DOHH2 (cell line): ENCODE measurements at regions not wholly inside any gene's neighbourhood (a gene's known extent, or its start where the extent isn't known, plus 50 kb on each side); places are given as distances from the start of the nearest gene placed in this dataset.

Experiments
- CTCF ChIP-seq: fragments of 200-600 bp; sonication (generic); IDR thresholded peaks from one replicate; pipeline ENCODE4 v1.5.1; 2014; ENCODE audit warnings: antibody characterized with exemption, mild to moderate bottlenecking, low read depth, low read length; ENCODE audit not compliant: poor library complexity, severe bottlenecking
- EZH2phosphoT487 ChIP-seq: fragments of 200-600 bp; sonication (generic); IDR thresholded peaks from 2 replicates; pipeline ENCODE4 v1.6.1; 2017; ENCODE audit warnings: borderline replicate concordance, mild to moderate bottlenecking, antibody characterized with exemption, low read length, moderate library complexity, mixed read lengths

GRCh38 chr22:44436736-44437135 is 61.3 kb downstream of the RTL6 start:
- no peak for TF ChIP-seq CTCF
- no peak for TF ChIP-seq EZH2phosphoT487
